HCT116 (cell line): ENCODE measurements at regions not wholly inside any gene's neighbourhood (a gene's known extent, or its start where the extent isn't known, plus 50 kb on each side); places are given as distances from the start of the nearest gene placed in this dataset.

ENCODE experiments used
- ATAC-seq: fragments of 200-7000 bp; cut with Tn5 transposase; 2 replicates; pipeline ENCODE4 v1.9.1; 2020; ENCODE audit warnings: mild to moderate bottlenecking, moderate library complexity
- BruUV-seq: library from RNA; stranded (reverse); fragments of 400-500 nt; replicated peaks from 2 replicates; lab custom pipeline; 2021; lab: Mats Ljungman, UMichigan
- CTCF ChIA-PET: fragments of 300-600 bp; sonication (Branson Sonifier 250); formaldehyde crosslinking; loops from one replicate; lab custom pipeline; 2021; ENCODE audit warnings: antibody characterized with exemption; lab: Charles Lee
- POLR2A ChIA-PET: fragments of 300-600, 350-600 bp; sonication (Branson Sonifier 250); formaldehyde crosslinking; loops from one replicate; lab custom pipeline; 2021; ENCODE audit warnings: antibody characterized with exemption; lab: Charles Lee
- RAD21 ChIA-PET, 2 experiments: fragments of 300-600 bp; sonication (Branson Sonifier 250); formaldehyde crosslinking; loops; one replicate each; lab custom pipeline; 2023; ENCODE audit warnings: low total read pairs in 2 of 2; ENCODE audit not compliant: uncharacterized antibody in 2 of 2, unreplicated experiment in 2 of 2, low non-redundant PET in 1 of 2; lab: Charles Lee
- DNase-seq: peaks from one replicate; pipeline ENCODE4 v3.0.0-alpha.2; 2010; ENCODE audit warnings: low read depth, low spot score
- H2AFZ ChIP-seq: fragments of 200-600 bp; shearing (Covaris generic), sonication (generic); 2 replicates; pipeline ENCODE4 v1.6.1; 2017; ENCODE audit warnings: low read depth, mixed run types, mixed read lengths, antibody characterized with exemption, low read length; ENCODE audit not compliant: poor library complexity, severe bottlenecking
- H3K27ac ChIP-seq: 2 replicates; pipeline ENCODE4 v1.5.1; 2012; ENCODE audit warnings: low read depth, low read length
- H3K27me3 ChIP-seq: fragments of 200-600 bp; sonication (generic); 2 replicates; pipeline ENCODE4 v1.6.1; 2016; ENCODE audit warnings: mixed run types, low read length, mixed read lengths; ENCODE audit not compliant: insufficient read depth
- H3K36me3 ChIP-seq, 2 experiments: fragments of 200-500 bp in 1 of 2; fragments of 200-600 bp in 1 of 2; sonication (Bioruptor generic) in 1 of 2; sonication (generic) in 1 of 2; 2 replicates each; pipeline versions ENCODE4 v1.5.1 to v1.6.1; 2014 to 2016; ENCODE audit warnings: low read length in 2 of 2, inconsistent platforms in 1 of 2, mixed read lengths in 1 of 2, mixed run types in 1 of 2; ENCODE audit not compliant: insufficient read depth in 2 of 2, control insufficient read depth in 1 of 2
- H3K4me1 ChIP-seq, 2 experiments: fragments of 200-600 bp in 1 of 2; sonication (generic) in 1 of 2; 2 replicates each; pipeline versions ENCODE4 v1.5.1 to v1.6.1; 2012 to 2017; ENCODE audit warnings: low read length in 2 of 2, inconsistent platforms in 1 of 2, mild to moderate bottlenecking in 1 of 2, mixed read lengths in 1 of 2, mixed run types in 1 of 2, moderate library complexity in 1 of 2; ENCODE audit not compliant: insufficient read depth in 2 of 2, control insufficient read depth in 1 of 2
- H3K4me2 ChIP-seq: fragments of 200-600 bp; sonication (generic); 2 replicates; pipeline ENCODE4 v1.6.1; 2017; ENCODE audit warnings: mixed run types, low read length, mixed read lengths
- H3K4me3 ChIP-seq, 2 experiments: fragments of 200-600 bp in 1 of 2; sonication (generic) in 1 of 2; replicated peaks in 1 of 2; 2 replicates each; pipeline ENCODE4 v1.5.1; 2011 to 2016; ENCODE audit warnings: low read length in 2 of 2, control low read depth in 1 of 2, low read depth in 1 of 2, mild to moderate bottlenecking in 1 of 2, mixed read lengths in 1 of 2, mixed run types in 1 of 2
- H3K79me2 ChIP-seq: fragments of 200-600 bp; sonication (generic); 2 replicates; pipeline ENCODE4 v1.6.1; 2017; ENCODE audit warnings: mild to moderate bottlenecking, mixed run types, low read length, moderate library complexity, mixed read lengths; ENCODE audit not compliant: insufficient read depth
- H3K9ac ChIP-seq: fragments of 200-600 bp; sonication (generic); 2 replicates; pipeline ENCODE4 v1.6.1; 2016; ENCODE audit warnings: low read length, mixed read lengths
- H3K9me2 ChIP-seq: fragments of 200-600 bp; sonication (generic), shearing (Covaris generic); 2 replicates; pipeline ENCODE4 v1.6.1; 2017; ENCODE audit warnings: mixed run types, mild to moderate bottlenecking, moderate library complexity; ENCODE audit not compliant: insufficient read depth
- H3K9me3 ChIP-seq, 2 experiments: fragments of 200-500 bp in 1 of 2; fragments of 200-600 bp in 1 of 2; sonication (Bioruptor generic) in 1 of 2; sonication (generic) in 1 of 2; 2 replicates each; pipeline ENCODE4 v1.6.1; 2014 to 2017; ENCODE audit warnings: low read length in 2 of 2, mixed read lengths in 2 of 2, inconsistent platforms in 1 of 2, low read depth in 1 of 2, mild to moderate bottlenecking in 1 of 2, mixed run types in 1 of 2, moderate library complexity in 1 of 2; ENCODE audit not compliant: control insufficient read depth in 1 of 2, insufficient read depth in 1 of 2
- H4K20me1 ChIP-seq: fragments of 200-600 bp; sonication (generic), shearing (Covaris generic); 2 replicates; pipeline ENCODE4 v1.6.1; 2017; ENCODE audit warnings: mixed run types, mild to moderate bottlenecking, moderate library complexity; ENCODE audit not compliant: insufficient read depth
- CEBPB ChIP-seq: IDR thresholded peaks from 2 replicates; pipeline ENCODE4 v1.6.1; 2012; ENCODE audit warnings: low read depth
- ELF1 ChIP-seq: IDR thresholded peaks from 2 replicates; pipeline ENCODE4 v1.6.1; 2012; ENCODE audit warnings: low read depth, borderline replicate concordance
- FOSL1 ChIP-seq: IDR thresholded peaks from 2 replicates; pipeline ENCODE4 v1.6.1; 2012; ENCODE audit warnings: low read depth
- JUND ChIP-seq: IDR thresholded peaks from 2 replicates; pipeline ENCODE4 v1.6.1; 2012
- POLR2AphosphoS5 ChIP-seq: IDR thresholded peaks from 2 replicates; pipeline ENCODE4 v1.6.1; 2011; ENCODE audit warnings: mild to moderate bottlenecking, low read depth, low read length, moderate library complexity
- RAD21 ChIP-seq: IDR thresholded peaks from 2 replicates; pipeline ENCODE4 v1.6.1; 2012; ENCODE audit warnings: low read depth, mild to moderate bottlenecking
- TCF7L2 ChIP-seq: IDR thresholded peaks from 2 replicates; pipeline ENCODE4 v1.7.0; 2011; ENCODE audit warnings: borderline replicate concordance, inconsistent platforms; ENCODE audit not compliant: insufficient read depth, insufficient read length; ENCODE audit errors: extremely low read depth
- YY1 ChIP-seq: IDR thresholded peaks from 2 replicates; pipeline ENCODE4 v1.6.1; 2011; ENCODE audit warnings: low read length, low read depth, moderate library complexity, mild to moderate bottlenecking; ENCODE audit not compliant: insufficient replicate concordance; ENCODE audit errors: extremely low read depth
- ZFX ChIP-seq: fragments of 450-650 bp; IDR thresholded peaks from 2 replicates; pipeline ENCODE4 v1.6.1; 2017
- intact Hi-C: fragments of 100-400 bp; cut with micrococcal nuclease; formaldehyde crosslinking; loops from 2 replicates; pipeline ENCODE4 v1.10.0; 2022
- TF ChIP-seq, protein P1 (sequence below): IDR thresholded peaks from 2 replicates; pipeline ENCODE4 v1.6.1; 2012
- TF ChIP-seq, protein P2 (sequence below): IDR thresholded peaks from 2 replicates; pipeline ENCODE4 v1.6.1; 2012
- TF ChIP-seq, protein P3 (sequence below): IDR thresholded peaks from 2 replicates; pipeline ENCODE4 v1.6.1; 2012; ENCODE audit warnings: low read depth

DNA sequence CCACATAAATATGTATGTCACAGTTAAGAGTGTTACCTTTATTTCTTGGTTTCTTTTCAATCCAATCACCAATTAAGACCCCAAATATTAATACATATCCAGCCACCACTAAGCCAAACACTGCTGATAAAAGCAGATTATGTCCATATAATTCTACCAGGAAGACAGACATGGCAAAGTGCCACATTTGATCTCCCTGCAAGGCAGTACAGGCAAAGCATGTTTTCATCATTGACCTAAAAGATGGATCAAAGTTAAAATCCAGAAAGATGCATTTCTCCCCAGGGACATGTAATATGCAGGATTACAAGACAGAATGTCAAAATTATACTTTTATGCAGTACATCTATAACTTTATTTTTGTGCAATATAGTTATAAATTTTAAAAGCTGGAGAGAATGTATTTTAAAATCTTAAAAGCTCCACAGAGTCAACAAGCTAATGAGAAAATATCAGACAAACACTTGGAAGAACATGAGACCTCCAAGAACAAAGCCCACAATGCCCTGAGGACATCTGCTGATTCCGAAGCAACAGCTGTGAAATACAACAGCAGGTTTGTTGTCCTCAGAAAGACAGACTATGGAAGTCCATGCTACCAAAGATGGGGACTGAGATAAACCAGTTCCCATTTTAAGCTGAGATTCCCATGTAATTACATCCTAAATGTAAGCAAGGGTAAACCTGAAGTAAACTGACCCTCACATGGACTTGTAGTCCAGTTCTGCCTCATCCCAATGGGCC is 54.5 kb upstream of the TOMM7 start:
- H2AFZ ChIP-seq, result no peak overlapping the region
- TF ChIP-seq RAD21 (no peak), YY1 (no peak), JUND (no peak), FOSL1 (no peak), POLR2AphosphoS5 (no peak), TCF7L2 (no peak), ZFX (no peak), CEBPB (no peak), ELF1 (no peak)
- TF ChIP-seq, protein P1, sequence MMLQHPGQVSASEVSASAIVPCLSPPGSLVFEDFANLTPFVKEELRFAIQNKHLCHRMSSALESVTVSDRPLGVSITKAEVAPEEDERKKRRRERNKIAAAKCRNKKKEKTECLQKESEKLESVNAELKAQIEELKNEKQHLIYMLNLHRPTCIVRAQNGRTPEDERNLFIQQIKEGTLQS, result no peak
- TF ChIP-seq, protein P2, sequence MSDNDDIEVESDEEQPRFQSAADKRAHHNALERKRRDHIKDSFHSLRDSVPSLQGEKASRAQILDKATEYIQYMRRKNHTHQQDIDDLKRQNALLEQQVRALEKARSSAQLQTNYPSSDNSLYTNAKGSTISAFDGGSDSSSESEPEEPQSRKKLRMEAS, result no peak
- TF ChIP-seq, protein P3, sequence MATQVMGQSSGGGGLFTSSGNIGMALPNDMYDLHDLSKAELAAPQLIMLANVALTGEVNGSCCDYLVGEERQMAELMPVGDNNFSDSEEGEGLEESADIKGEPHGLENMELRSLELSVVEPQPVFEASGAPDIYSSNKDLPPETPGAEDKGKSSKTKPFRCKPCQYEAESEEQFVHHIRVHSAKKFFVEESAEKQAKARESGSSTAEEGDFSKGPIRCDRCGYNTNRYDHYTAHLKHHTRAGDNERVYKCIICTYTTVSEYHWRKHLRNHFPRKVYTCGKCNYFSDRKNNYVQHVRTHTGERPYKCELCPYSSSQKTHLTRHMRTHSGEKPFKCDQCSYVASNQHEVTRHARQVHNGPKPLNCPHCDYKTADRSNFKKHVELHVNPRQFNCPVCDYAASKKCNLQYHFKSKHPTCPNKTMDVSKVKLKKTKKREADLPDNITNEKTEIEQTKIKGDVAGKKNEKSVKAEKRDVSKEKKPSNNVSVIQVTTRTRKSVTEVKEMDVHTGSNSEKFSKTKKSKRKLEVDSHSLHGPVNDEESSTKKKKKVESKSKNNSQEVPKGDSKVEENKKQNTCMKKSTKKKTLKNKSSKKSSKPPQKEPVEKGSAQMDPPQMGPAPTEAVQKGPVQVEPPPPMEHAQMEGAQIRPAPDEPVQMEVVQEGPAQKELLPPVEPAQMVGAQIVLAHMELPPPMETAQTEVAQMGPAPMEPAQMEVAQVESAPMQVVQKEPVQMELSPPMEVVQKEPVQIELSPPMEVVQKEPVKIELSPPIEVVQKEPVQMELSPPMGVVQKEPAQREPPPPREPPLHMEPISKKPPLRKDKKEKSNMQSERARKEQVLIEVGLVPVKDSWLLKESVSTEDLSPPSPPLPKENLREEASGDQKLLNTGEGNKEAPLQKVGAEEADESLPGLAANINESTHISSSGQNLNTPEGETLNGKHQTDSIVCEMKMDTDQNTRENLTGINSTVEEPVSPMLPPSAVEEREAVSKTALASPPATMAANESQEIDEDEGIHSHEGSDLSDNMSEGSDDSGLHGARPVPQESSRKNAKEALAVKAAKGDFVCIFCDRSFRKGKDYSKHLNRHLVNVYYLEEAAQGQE, result no peak
- TF ChIP-seq, all 23 proteins: peak for 0
- H3K9ac ChIP-seq, result no peak overlapping the region
- H3K79me2 ChIP-seq, result no peaks in the 10 kb centered on the region
- no peaks in the 10 kb centered on the region for H3K4me1 ChIP-seq
- DNase-seq (no peak), ATAC-seq (no peak)
- H3K9me2 ChIP-seq, result no peaks in the 10 kb centered on the region
- RAD21 ChIA-PET, result no interaction called here
- CTCF ChIA-PET, result no interaction called here
- H3K27ac ChIP-seq, result no peak overlapping the region
- H3K4me3 ChIP-seq, result no peak overlapping the region
- H3K4me2 ChIP-seq, result no peak overlapping the region
- intact Hi-C loops, result no loop called here
- POLR2A ChIA-PET, result no interaction called here
- H3K9me3 ChIP-seq, result no peaks in the 10 kb centered on the region
- H3K36me3 ChIP-seq, result no peaks in the 10 kb centered on the region
- BruUV-seq, result no TSS peak
- no peaks in the 10 kb centered on the region for H3K27me3 ChIP-seq
- no peaks in the 10 kb centered on the region for H4K20me1 ChIP-seq
